AG04450 (cell line): ENCODE measurements at regions not wholly inside any gene's neighbourhood (a gene's known extent, or its start where the extent isn't known, plus 50 kb on each side); places are given as distances from the start of the nearest gene placed in this dataset. TPM values are rescaled to one million over a fixed set of nuclear protein-coding genes. Genes with fewer than 3 reads are reported as not detected.

Source experiments
- CTCF ChIA-PET: fragments of 300-600, 350-600 bp; formaldehyde crosslinking; extraction: SDS; loops from one replicate; lab custom pipeline; 2022; ENCODE audit warnings: antibody characterized with exemption, inconsistent platforms; lab: Charles Lee
- POLR2A ChIA-PET: fragments of 350-600 bp; formaldehyde crosslinking; extraction: SDS; loops from one replicate; lab custom pipeline; 2021; ENCODE audit warnings: antibody characterized with exemption, inconsistent platforms; lab: Yijun Ruan, JAX
- DNase-seq: peaks from one replicate; pipeline ENCODE4 v3.0.0-alpha.2; 2011; ENCODE audit warnings: low read depth, low spot score
- H3K27ac ChIP-seq: one replicate; pipeline ENCODE4 v1.5.1; 2012; ENCODE audit warnings: low read depth, low read length, control low read depth
- H3K27me3 ChIP-seq: one replicate; pipeline ENCODE4 v1.6.0; 2012; ENCODE audit warnings: low read length; ENCODE audit not compliant: control insufficient read depth, insufficient read depth
- H3K4me3 ChIP-seq: 2 replicates; pipeline ENCODE4 v1.5.1; 2011; ENCODE audit warnings: mild to moderate bottlenecking, low read depth, low read length, control low read depth
- H3K9me3 ChIP-seq: 2 replicates; pipeline ENCODE4 v1.5.1; 2012; ENCODE audit warnings: low read length; ENCODE audit not compliant: control insufficient read depth, insufficient read depth
- CTCF ChIP-seq: IDR thresholded peaks from 2 replicates; pipeline ENCODE4 v1.5.1; 2011; ENCODE audit warnings: low read depth, low read length, control low read depth, inconsistent platforms
- small RNA-seq: library from RNA; depleted of rRNA; stranded (forward); fragments of <200 nt; gene quantifications from one replicate; pipeline ENCODE3, GENCODE V24; 2012; ENCODE audit warnings: low read depth; ENCODE audit not compliant: insufficient read length

- no peak overlapping the region for H3K27ac ChIP-seq
- no peak for DNase-seq
- ChIA-PET CTCF (no interaction called here), POLR2A (no interaction called here)
- H3K4me3 ChIP-seq: no peak overlapping the region
- H3K9me3 ChIP-seq: no peaks in the 10 kb centered on the region
- no peak for TF ChIP-seq CTCF
- no peaks in the 10 kb centered on the region for H3K27me3 ChIP-seq
Measured at GRCh38 chr15:36525430-36525829, 54.0 kb upstream of the CDIN1 start.

GRCh38 chr15:36527235-36528162 lies 51.9 kb upstream of the CDIN1 start:
- TF ChIP-seq CTCF: no peak
- Histone ChIP-seq H3K27ac (no peak overlapping the region), H3K27me3 (no peaks in the 10 kb centered on the region), H3K9me3 (no peaks in the 10 kb centered on the region), H3K4me3 (no peak overlapping the region)
- no peak for DNase-seq
- ChIA-PET POLR2A (no interaction called here), CTCF (interaction anchor here (0.6 kb wide), 1 partner anchor 776 kb away, joined by 3 read pairs; no protein-coding TSS in a partner anchor)

GRCh38 chr15:36529296-36530011 lies 50.0 kb upstream of the CDIN1 start:
- TF ChIP-seq CTCF: no peak
- Histone ChIP-seq H3K27me3 (no peaks in the 10 kb centered on the region), H3K4me3 (no peak overlapping the region), H3K27ac (no peak overlapping the region), H3K9me3 (no peaks in the 10 kb centered on the region)
- ChIA-PET POLR2A (no interaction called here), CTCF (no interaction called here)
- DNase-seq: no peak

Small RNAs in the stretch of these regions (small RNA-seq; reads per million reads assigned to genes)
- gene AC068867.1 (not detected), gene MIR4510 (not detected)
